Esophagus squamous epithelium (tissue), 5 donors: ENCODE measurements at regions not wholly inside any gene's neighbourhood (a gene's known extent, or its start where the extent isn't known, plus 50 kb on each side); places are given as distances from the start of the nearest gene placed in this dataset.

Experiments used
- DNase-seq: peaks from one replicate; lab custom pipeline; 2025; lab: John Stamatoyannopoulos, UW
- H3K27ac ChIP-seq, 4 donors: fragments of 200-600 bp; sonication (generic); one replicate each; pipeline ENCODE4 v1.5.1; 2016 to 2019; ENCODE audit warnings: mild to moderate bottlenecking in 1 of 4
- H3K27me3 ChIP-seq, 4 donors: fragments of 200-600 bp; sonication (generic); 1 replicate in 3 of 4; 2 replicates in 1 of 4; pipeline versions ENCODE4 v1.5.1 to v1.6.0; 2017 to 2021; ENCODE audit warnings: antibody characterized with exemption in 1 of 4
- H3K36me3 ChIP-seq, 3 donors: fragments of 200-600 bp; sonication (generic); one replicate each; pipeline ENCODE4 v1.5.1; 2016 to 2019
- H3K4me1 ChIP-seq, 3 donors: fragments of 200-600 bp; sonication (generic); one replicate each; pipeline ENCODE4 v1.5.1; 2017 to 2019
- H3K4me3 ChIP-seq, 4 donors: fragments of 200-600 bp; sonication (generic); 1 replicate in 3 of 4; 2 replicates in 1 of 4; pipeline ENCODE4 v1.5.1; 2016 to 2019; ENCODE audit warnings: mild to moderate bottlenecking in 2 of 4, moderate library complexity in 1 of 4
- H3K9me3 ChIP-seq, 3 donors: fragments of 200-600 bp; sonication (generic); one replicate each; pipeline ENCODE4 v1.5.1; 2016 to 2019
- POLR2A ChIP-seq, 4 donors: fragments of 450-650 bp; IDR thresholded peaks; one replicate each; pipeline ENCODE4 v1.6.1; 2017; ENCODE audit warnings: antibody characterized with exemption in 4 of 4, mild to moderate bottlenecking in 4 of 4, moderate library complexity in 3 of 4
- WGBS, 2 donors: methylation state at CpG; one replicate each; pipeline ENCODE4 v1.1.5; 2018; 5-methylcytosine and 5-hydroxymethylcytosine counted together
- intact Hi-C: fragments of 100-400 bp; cut with DNase I; formaldehyde crosslinking; loops from one replicate; pipeline ENCODE4 v1.15.0; 2022
- TF ChIP-seq, protein P1 (sequence below), 6 experiments: fragments of 450-650 bp in 4 of 6; fragments of 200-600 bp in 2 of 6; sonication (generic) in 2 of 6; IDR thresholded peaks; one replicate each; pipeline ENCODE4 v1.5.1; 2016 to 2019; ENCODE audit warnings: antibody characterized with exemption in 6 of 6, mild to moderate bottlenecking in 4 of 6, moderate library complexity in 4 of 6
- donor health status: DM: yes; HTN: yes; CAD: no.

GRCh38 chrX:13180807-13181206, 136.4 kb upstream of the FAM9C start:
- DNase-seq, result no peak
- no peaks in the 10 kb centered on the region for H3K4me1 ChIP-seq
- no peak for TF ChIP-seq POLR2A (IDR thresholded peaks at IDR 0.05)
- TF ChIP-seq, protein P1, sequence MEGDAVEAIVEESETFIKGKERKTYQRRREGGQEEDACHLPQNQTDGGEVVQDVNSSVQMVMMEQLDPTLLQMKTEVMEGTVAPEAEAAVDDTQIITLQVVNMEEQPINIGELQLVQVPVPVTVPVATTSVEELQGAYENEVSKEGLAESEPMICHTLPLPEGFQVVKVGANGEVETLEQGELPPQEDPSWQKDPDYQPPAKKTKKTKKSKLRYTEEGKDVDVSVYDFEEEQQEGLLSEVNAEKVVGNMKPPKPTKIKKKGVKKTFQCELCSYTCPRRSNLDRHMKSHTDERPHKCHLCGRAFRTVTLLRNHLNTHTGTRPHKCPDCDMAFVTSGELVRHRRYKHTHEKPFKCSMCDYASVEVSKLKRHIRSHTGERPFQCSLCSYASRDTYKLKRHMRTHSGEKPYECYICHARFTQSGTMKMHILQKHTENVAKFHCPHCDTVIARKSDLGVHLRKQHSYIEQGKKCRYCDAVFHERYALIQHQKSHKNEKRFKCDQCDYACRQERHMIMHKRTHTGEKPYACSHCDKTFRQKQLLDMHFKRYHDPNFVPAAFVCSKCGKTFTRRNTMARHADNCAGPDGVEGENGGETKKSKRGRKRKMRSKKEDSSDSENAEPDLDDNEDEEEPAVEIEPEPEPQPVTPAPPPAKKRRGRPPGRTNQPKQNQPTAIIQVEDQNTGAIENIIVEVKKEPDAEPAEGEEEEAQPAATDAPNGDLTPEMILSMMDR (IDR thresholded peaks at IDR 0.05), result no peak
- intact Hi-C loops, result no loop called here
- H3K27me3 ChIP-seq, result no peaks in the 10 kb centered on the region
- no peak overlapping the region for H3K27ac ChIP-seq
- no peaks in the 10 kb centered on the region for H3K9me3 ChIP-seq
- WGBS, 2 donors, result 25 to 65% methylated on average over 1 of the region's 2 CpGs
- no peaks in the 10 kb centered on the region for H3K36me3 ChIP-seq
- no peak overlapping the region for H3K4me3 ChIP-seq

- H3K36me3 ChIP-seq, result no peaks in the 10 kb centered on the region
- intact Hi-C loops, result no loop called here
- H3K9me3 ChIP-seq, result no peaks in the 10 kb centered on the region
- WGBS, 2 donors, result 90 to 97% methylated on average over 3 of the region's 3 CpGs
- no peak for TF ChIP-seq POLR2A (IDR thresholded peaks at IDR 0.05)
- TF ChIP-seq, protein P1 (IDR thresholded peaks at IDR 0.05), result no peak
- H3K4me1 ChIP-seq, result no peaks in the 10 kb centered on the region
- no peak for DNase-seq
- no peak overlapping the region for H3K27ac ChIP-seq
- no peak overlapping the region for H3K4me3 ChIP-seq
- H3K27me3 ChIP-seq, result no peaks in the 10 kb centered on the region
These were observed 135.2 kb upstream of the FAM9C start for GRCh38 chrX:13179586-13179985.

DNA sequence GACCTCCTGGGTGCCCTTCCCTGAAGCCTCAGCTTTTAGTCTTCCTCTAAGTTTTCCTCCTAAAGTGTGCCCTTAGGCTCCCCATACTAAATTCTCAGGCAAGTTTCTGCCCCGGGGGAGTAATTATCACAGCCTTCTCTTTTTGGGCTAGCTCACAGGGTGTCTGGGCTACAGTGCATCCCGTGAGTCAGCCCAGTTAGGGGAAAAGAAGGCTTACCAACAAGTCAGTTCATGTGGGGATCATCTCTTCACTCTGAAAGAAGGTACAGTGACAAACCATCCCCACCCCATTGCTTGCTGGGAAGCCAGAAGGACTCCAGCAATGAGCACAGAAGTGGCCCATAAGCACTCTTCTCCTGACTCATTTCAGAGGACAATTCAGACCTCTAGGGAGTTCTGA, 134.7 kb upstream of the FAM9C start:
- TF ChIP-seq, protein P1 (IDR thresholded peaks at IDR 0.05), result no peak
- no peak for TF ChIP-seq POLR2A (IDR thresholded peaks at IDR 0.05)
- 40% methylated on average over 1 of the region's 2 CpGs; no CpG with 5 or more reads in 1 of the 2 donors for WGBS, 2 donors
- Histone ChIP-seq H3K36me3 (no peaks in the 10 kb centered on the region), H3K27me3 (no peaks in the 10 kb centered on the region), H3K27ac (no peak overlapping the region), H3K4me3 (no peak overlapping the region), H3K9me3 (no peaks in the 10 kb centered on the region), H3K4me1 (no peaks in the 10 kb centered on the region)
- intact Hi-C loops, result no loop called here
- DNase-seq, result no peak

DNA sequence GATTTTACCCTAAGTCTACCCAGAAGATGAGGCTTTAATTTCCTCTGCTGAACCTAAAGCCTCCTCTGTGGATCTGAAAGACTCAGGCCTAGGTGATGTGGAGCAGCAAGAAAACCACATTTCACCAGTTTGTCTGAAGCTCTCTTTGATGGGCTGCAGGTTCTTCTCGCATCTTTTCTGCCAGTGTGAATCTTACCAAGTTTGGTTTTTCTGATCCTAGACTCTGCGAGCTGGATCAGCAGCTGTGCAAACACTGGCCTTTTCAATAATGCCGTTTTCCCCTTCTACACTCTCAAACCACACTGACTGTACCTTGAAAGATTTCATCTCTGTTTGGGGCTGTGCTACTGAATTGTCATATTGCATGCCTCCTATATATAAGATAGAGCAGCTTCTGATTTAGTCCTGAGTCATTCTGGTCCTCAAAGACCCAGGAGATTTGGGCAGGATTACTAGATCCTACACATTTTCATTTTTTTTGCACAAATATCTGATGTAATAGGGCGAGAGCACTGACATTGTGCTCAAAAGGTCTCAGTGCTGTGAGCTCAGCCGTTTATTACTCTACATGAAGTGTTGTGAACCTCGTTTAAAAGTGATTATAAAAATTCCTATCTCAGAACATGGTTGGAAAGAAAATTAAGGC, 133.6 kb upstream of the FAM9C start:
- intact Hi-C loops, result no loop called here
- H3K9me3 ChIP-seq, result no peaks in the 10 kb centered on the region
- H3K4me3 ChIP-seq, result no peak overlapping the region
- WGBS, 2 donors, result 68 to 69% methylated on average over 6 of the region's 6 CpGs
- H3K27ac ChIP-seq, result no peak overlapping the region
- TF ChIP-seq, protein P1 (IDR thresholded peaks at IDR 0.05), result no peak
- no peak for TF ChIP-seq POLR2A (IDR thresholded peaks at IDR 0.05)
- H3K36me3 ChIP-seq, result no peaks in the 10 kb centered on the region
- H3K4me1 ChIP-seq, result no peaks in the 10 kb centered on the region
- no peaks in the 10 kb centered on the region for H3K27me3 ChIP-seq
- no peak for DNase-seq

DNA sequence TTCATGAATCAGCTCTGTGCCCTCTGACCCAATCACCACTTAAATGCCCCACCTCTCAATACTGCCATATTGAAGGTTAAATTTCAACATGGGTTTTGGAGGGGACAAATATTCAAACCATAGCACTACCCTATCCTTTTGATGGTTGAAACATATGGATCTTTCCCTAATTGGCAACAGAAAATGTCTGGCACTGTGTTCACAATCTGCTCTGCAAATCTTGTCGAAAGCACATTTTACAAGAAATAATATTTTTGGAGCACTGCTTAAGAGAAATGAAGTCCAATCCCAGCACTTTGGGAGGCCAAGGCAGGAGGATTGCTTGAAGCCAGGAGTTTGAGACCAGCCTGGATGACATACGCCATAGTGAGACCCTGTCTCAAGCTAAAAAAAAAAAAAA, 130.6 kb upstream of the FAM9C start:
- Histone ChIP-seq H3K9me3 (no peaks in the 10 kb centered on the region), H3K4me3 (no peak overlapping the region), H3K27me3 (no peaks in the 10 kb centered on the region), H3K4me1 (no peaks in the 10 kb centered on the region), H3K36me3 (no peaks in the 10 kb centered on the region), H3K27ac (no peak overlapping the region)
- TF ChIP-seq, protein P1 (IDR thresholded peaks at IDR 0.05), result no peak
- no peak for TF ChIP-seq POLR2A (IDR thresholded peaks at IDR 0.05)
- no peak for DNase-seq
- intact Hi-C loops, result no loop called here
- 83 to 89% methylated on average over 2 of the region's 2 CpGs for WGBS, 2 donors
